Upper lobe of left lung (tissue), 6 donors: ENCODE measurements at regions not wholly inside any gene's neighbourhood (a gene's known extent, or its start where the extent isn't known, plus 50 kb on each side); places are given as distances from the start of the nearest gene placed in this dataset.
A peak's percentile ranks its signal among the peaks of the same experiment; 100 is the strongest.
"Not testable (repeated sequence)": the region's sequence is repeated elsewhere in the genome, so short reads cannot be mapped to it uniquely, and the experiment has no call there.

ENCODE experiments used
- ATAC-seq, 2 donors: fragments of 200-7000 bp; cut with Tn5 transposase; one replicate each; pipeline ENCODE4 v1.9.1; 2022; ENCODE audit warnings: mild to moderate bottlenecking in 2 of 2, moderate library complexity in 2 of 2; ENCODE audit not compliant: low FRiP score in 2 of 2
- DNase-seq, 2 donors: peaks; one replicate each; pipeline ENCODE4 v3.0.0-alpha.2; 2019 to 2020
- H3K27ac ChIP-seq, 4 donors: fragments of 200-600 bp; sonication (generic); one replicate each; pipeline ENCODE4 v1.5.1; 2016 to 2019
- H3K27me3 ChIP-seq, 4 donors: fragments of 200-600 bp; sonication (generic); one replicate each; pipeline ENCODE4 v1.5.1; 2017 to 2019
- H3K36me3 ChIP-seq, 4 donors: fragments of 200-600 bp; sonication (generic); one replicate each; pipeline ENCODE4 v1.5.1; 2016 to 2019
- H3K4me1 ChIP-seq, 4 donors: fragments of 200-600 bp; sonication (generic); one replicate each; pipeline ENCODE4 v1.5.1; 2018 to 2019
- H3K4me3 ChIP-seq, 4 donors: fragments of 200-600 bp; sonication (generic); one replicate each; pipeline ENCODE4 v1.5.1; 2017 to 2019; ENCODE audit warnings: mild to moderate bottlenecking in 2 of 4, moderate library complexity in 1 of 4
- H3K9me3 ChIP-seq, 4 donors: fragments of 200-600 bp; sonication (generic); one replicate each; pipeline ENCODE4 v1.5.1; 2018 to 2019
- CTCF ChIP-seq, 6 experiments: fragments of 450-650 bp in 4 of 6; fragments of 200-600 bp in 2 of 6; sonication (generic) in 2 of 6; IDR thresholded peaks; one replicate each; pipeline ENCODE4 v1.5.1; 2016 to 2019; ENCODE audit warnings: antibody characterized with exemption in 6 of 6
- EP300 ChIP-seq, 4 donors: sonication (generic); formaldehyde crosslinking; IDR thresholded peaks; one replicate each; pipeline ENCODE4 v1.5.1; 2017; ENCODE audit warnings: antibody characterized with exemption in 4 of 4, control low read depth in 2 of 4
- POLR2A ChIP-seq, 4 donors: fragments of 450-650 bp; IDR thresholded peaks; one replicate each; pipeline ENCODE4 v1.5.1; 2016 to 2017; ENCODE audit warnings: antibody characterized with exemption in 4 of 4, mild to moderate bottlenecking in 2 of 4
- POLR2AphosphoS5 ChIP-seq, 2 donors: sonication (generic); formaldehyde crosslinking; IDR thresholded peaks; one replicate each; pipeline ENCODE4 v1.5.1; 2017; ENCODE audit warnings: antibody characterized with exemption in 2 of 2
- WGBS, 2 donors: methylation state at CpG; one replicate each; pipeline ENCODE4 v1.1.5; 2017 to 2018; 5-methylcytosine and 5-hydroxymethylcytosine counted together
- donor health status: DM: no; HTN: no; CAD: no; lungs with moderate emphysema.
- donor health status: DM: no; HTN: yes; CAD: no; lungs with severe emphysema.

- Histone ChIP-seq H3K27ac (no peak overlapping the region), H3K27me3 (no peaks in the 10 kb centered on the region), H3K4me1 (no peaks in the 10 kb centered on the region), H3K4me3 (no peak overlapping the region), H3K9me3 (no peaks in the 10 kb centered on the region), H3K36me3 (no peaks in the 10 kb centered on the region)
- TF ChIP-seq CTCF (IDR thresholded peaks at IDR 0.05) (no peak), POLR2A (IDR thresholded peaks at IDR 0.05) (no peak), POLR2AphosphoS5 (IDR thresholded peaks at IDR 0.05) (no peak), EP300 (IDR thresholded peaks at IDR 0.05) (no peak)
- 74 to 79% methylated on average over 8 of the region's 8 CpGs for WGBS, 2 donors
- no peak for ATAC-seq
- DNase-seq: no peak
These were observed 485.0 kb upstream of the EDIL3 start for GRCh38 chr5:84869675-84870074.

- H3K27me3 ChIP-seq, H3K27ac ChIP-seq, H3K36me3 ChIP-seq, ATAC-seq, H3K9me3 ChIP-seq, H3K4me3 ChIP-seq, H3K4me1 ChIP-seq: not testable (repeated sequence)
- peak in 1 of 2 donors; percentile 38 for DNase-seq
- 93 to 98% methylated on average over 19 of the region's 19 CpGs for WGBS, 2 donors
These were observed 479.3 kb upstream of the EDIL3 start for GRCh38 chr5:84863936-84864335.

DNA sequence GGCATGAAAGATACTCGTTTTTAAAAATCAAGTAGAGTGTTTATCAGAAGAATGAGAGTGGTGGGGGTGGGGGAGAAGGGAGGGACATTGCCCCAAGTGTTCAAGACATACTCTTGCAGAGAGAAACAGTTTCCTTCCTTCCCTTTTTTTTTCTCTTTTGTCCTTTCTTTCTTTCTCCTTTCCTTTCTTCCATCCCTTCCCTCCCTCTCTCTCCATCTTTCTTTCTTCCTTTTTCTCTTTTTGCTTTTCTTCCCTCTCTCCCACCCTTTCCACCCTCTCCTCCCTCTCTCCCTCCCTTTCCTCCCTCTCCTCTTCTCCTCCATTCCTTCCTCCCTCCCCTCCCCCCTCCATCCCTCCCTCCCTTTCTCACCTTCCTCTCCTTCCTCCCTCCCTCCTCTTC is 478.3 kb upstream of the EDIL3 start:
- no peaks in the 10 kb centered on the region for H3K4me1 ChIP-seq
- no peak overlapping the region for H3K4me3 ChIP-seq
- ATAC-seq (no peak), DNase-seq (no peak)
- WGBS, 2 donors: 19 to 36% methylated on average over 1 of the region's 1 CpG
- H3K27me3 ChIP-seq: no peaks in the 10 kb centered on the region
- H3K9me3 ChIP-seq: no peaks in the 10 kb centered on the region
- no peaks in the 10 kb centered on the region for H3K36me3 ChIP-seq
- TF ChIP-seq EP300 (IDR thresholded peaks at IDR 0.05): no peak
- no peak for TF ChIP-seq POLR2A (IDR thresholded peaks at IDR 0.05)
- TF ChIP-seq POLR2AphosphoS5 (IDR thresholded peaks at IDR 0.05): no peak
- no peak for TF ChIP-seq CTCF (IDR thresholded peaks at IDR 0.05)
- H3K27ac ChIP-seq: no peak overlapping the region

DNA sequence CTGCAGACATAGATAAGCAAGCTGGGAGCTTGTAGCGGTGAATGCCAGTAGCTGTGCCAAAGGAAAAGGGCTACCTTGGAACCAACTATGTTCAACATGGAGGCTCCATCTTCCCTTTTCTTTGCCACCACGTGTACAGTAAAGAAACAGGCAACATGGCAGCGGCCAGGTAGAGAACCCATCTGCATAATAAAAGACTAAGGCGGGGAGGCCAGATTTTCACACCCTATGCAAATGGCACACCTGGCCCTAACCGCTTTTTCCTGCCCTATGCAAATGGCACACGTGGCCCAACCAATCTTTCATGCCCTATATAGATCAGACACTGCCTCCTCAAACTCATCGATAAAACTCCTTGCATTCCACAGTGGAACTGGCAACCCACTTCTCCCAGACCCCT is 477.5 kb upstream of the EDIL3 start:
- no peak for TF ChIP-seq POLR2AphosphoS5 (IDR thresholded peaks at IDR 0.05)
- no peak for TF ChIP-seq POLR2A (IDR thresholded peaks at IDR 0.05)
- no peak for TF ChIP-seq EP300 (IDR thresholded peaks at IDR 0.05)
- TF ChIP-seq CTCF (IDR thresholded peaks at IDR 0.05): no peak
- Histone ChIP-seq H3K27me3 (no peaks in the 10 kb centered on the region), H3K9me3 (no peaks in the 10 kb centered on the region), H3K4me3 (no peak overlapping the region), H3K36me3 (no peaks in the 10 kb centered on the region), H3K4me1 (no peaks in the 10 kb centered on the region), H3K27ac (no peak overlapping the region)
- peak in 1 of 2 donors; percentile 22 for ATAC-seq
- DNase-seq: no peak
- 77 to 87% methylated on average over 7 of the region's 7 CpGs for WGBS, 2 donors

- ATAC-seq (no peak), DNase-seq (no peak)
- WGBS, 2 donors: 61 to 72% methylated on average over 2 of the region's 2 CpGs
- Histone ChIP-seq H3K9me3 (no peaks in the 10 kb centered on the region), H3K27me3 (no peaks in the 10 kb centered on the region), H3K36me3 (no peaks in the 10 kb centered on the region), H3K4me3 (no peak overlapping the region), H3K27ac (no peak overlapping the region), H3K4me1 (no peaks in the 10 kb centered on the region)
- TF ChIP-seq POLR2A (IDR thresholded peaks at IDR 0.05) (no peak), EP300 (IDR thresholded peaks at IDR 0.05) (no peak), CTCF (IDR thresholded peaks at IDR 0.05) (no peak), POLR2AphosphoS5 (IDR thresholded peaks at IDR 0.05) (no peak)
These were observed 476.6 kb upstream of the EDIL3 start for GRCh38 chr5:84861306-84861705.
